BJ (cell line): ENCODE measurements at regions not wholly inside any gene's neighbourhood (a gene's known extent, or its start where the extent isn't known, plus 50 kb on each side); places are given as distances from the start of the nearest gene placed in this dataset.

Experiments used
- CTCF ChIA-PET: fragments of 350-600 bp; formaldehyde crosslinking; extraction: SDS; loops from one replicate; lab custom pipeline; 2021; ENCODE audit warnings: antibody characterized with exemption, inconsistent platforms; lab: Yijun Ruan, JAX
- POLR2A ChIA-PET: fragments of 300-600 bp; sonication (Branson Sonifier 250); formaldehyde crosslinking; extraction: SDS; loops from one replicate; lab custom pipeline; 2021; ENCODE audit warnings: antibody characterized with exemption; lab: Charles Lee
- DNase-seq: peaks from one replicate; pipeline ENCODE4 v3.0.0-alpha.2; 2011; ENCODE audit warnings: low read depth
- H3K27me3 ChIP-seq: 2 replicates; pipeline ENCODE4 v1.6.0; 2011; ENCODE audit warnings: low read length; ENCODE audit not compliant: control insufficient read depth, insufficient read depth
- H3K36me3 ChIP-seq: 2 replicates; pipeline ENCODE4 v1.5.1; 2011; ENCODE audit warnings: low read length; ENCODE audit not compliant: control insufficient read depth, insufficient read depth
- H3K4me3 ChIP-seq: 2 replicates; pipeline ENCODE4 v1.5.1; 2011; ENCODE audit warnings: low read depth, mild to moderate bottlenecking, control low read depth, low read length
- CTCF ChIP-seq: IDR thresholded peaks from 2 replicates; pipeline ENCODE4 v1.5.1; 2011; ENCODE audit warnings: low read depth, mild to moderate bottlenecking, control low read depth, inconsistent platforms, low read length, moderate library complexity; ENCODE audit not compliant: insufficient read depth

DNA sequence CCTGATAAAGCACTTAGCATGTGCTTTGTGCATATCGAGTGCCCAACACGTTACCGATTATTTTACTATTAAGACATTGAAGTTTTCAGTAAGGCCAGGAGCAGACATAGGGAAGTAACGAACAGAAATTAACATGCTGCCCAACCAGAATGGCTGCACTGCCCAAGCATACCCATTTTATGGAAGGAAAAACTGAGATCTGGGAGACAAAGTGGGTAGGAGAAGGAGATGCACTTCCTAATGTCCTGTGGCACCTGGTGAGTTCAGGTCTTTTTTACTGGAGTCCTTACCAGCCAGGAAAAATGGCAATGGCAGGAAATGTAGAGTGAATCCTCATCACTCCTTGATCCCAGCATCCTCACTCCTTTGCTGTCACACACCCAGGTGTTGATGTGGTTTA, 768.5 kb downstream of the MED13L start:
- no peak for TF ChIP-seq CTCF
- H3K4me3 ChIP-seq, result no peak overlapping the region
- H3K27me3 ChIP-seq, result no peaks in the 10 kb centered on the region; the same call in 1 of the 2 replicates
- DNase-seq, result no peak
- ChIA-PET POLR2A (no interaction called here), CTCF (no interaction called here)
- H3K36me3 ChIP-seq, result no peaks in the 10 kb centered on the region

GRCh38 chr12:115507951-115508722, 769.4 kb downstream of the MED13L start:
- DNase-seq, result no peak
- no peak for TF ChIP-seq CTCF
- ChIA-PET CTCF (no interaction called here), POLR2A (no interaction called here)
- no peaks in the 10 kb centered on the region; the same call in 1 of the 2 replicates for H3K27me3 ChIP-seq
- H3K36me3 ChIP-seq, result no peaks in the 10 kb centered on the region
- H3K4me3 ChIP-seq, result no peak overlapping the region

- no peak for DNase-seq
- no peak overlapping the region for H3K4me3 ChIP-seq
- POLR2A ChIA-PET, result no interaction called here
- TF ChIP-seq CTCF, result no peak
- no peaks in the 10 kb centered on the region; the same call in 1 of the 2 replicates for H3K27me3 ChIP-seq
- CTCF ChIA-PET, result no interaction called here
- H3K36me3 ChIP-seq, result no peaks in the 10 kb centered on the region
Measured at GRCh38 chr12:115507560-115507889, 770.0 kb downstream of the MED13L start.

GRCh38 chr12:115506822-115507559, 770.5 kb downstream of the MED13L start:
- no peak for DNase-seq

More at GRCh38 chr12:115506822-115507559, 770.5 kb downstream of the MED13L start:
- no peak overlapping the region for H3K4me3 ChIP-seq
- H3K27me3 ChIP-seq, result no peaks in the 10 kb centered on the region; the same call in 1 of the 2 replicates
- ChIA-PET POLR2A (no interaction called here), CTCF (no interaction called here)
- TF ChIP-seq CTCF, result no peak
- no peaks in the 10 kb centered on the region for H3K36me3 ChIP-seq
